ENCODE measurements at regions not wholly inside any gene's neighbourhood (a gene's known extent, or its start where the extent isn't known, plus 50 kb on each side); places are given as distances from the start of the nearest gene placed in this dataset.
"Not testable (repeated sequence)": the region's sequence is repeated elsewhere in the genome, so short reads cannot be mapped to it uniquely, and the experiment has no call there.

DNA sequence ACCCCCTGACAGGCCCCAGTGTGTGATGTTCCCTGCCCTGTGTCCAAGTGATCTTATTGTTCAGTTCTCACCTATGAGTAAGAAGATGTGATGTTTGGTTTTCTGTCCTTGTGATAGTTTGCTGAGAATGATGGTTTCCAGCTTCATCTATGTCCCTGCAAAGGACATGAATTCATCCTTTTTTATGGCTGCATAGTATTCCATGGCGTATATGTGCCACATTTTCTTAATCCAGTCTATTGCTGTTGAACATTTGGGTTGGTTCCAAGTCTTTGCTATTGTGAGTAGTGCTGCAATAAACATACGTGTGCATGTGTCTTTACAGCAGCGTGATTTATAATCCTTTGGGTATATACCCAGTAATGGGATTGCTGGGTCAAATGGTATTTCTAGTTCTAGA lies 156.1 kb downstream of the SEPTIN7 start:
- H3K4me3 ChIP-seq (replicated peaks in 1 of 3; ENCODE audit: insufficient read depth in 1 of 3, low read depth in 1 of 3, low read length in 3 of 3); H2AFZ ChIP-seq (ENCODE audit: low read depth, low read length); POLR2A ChIA-PET; FAIRE-seq; H3K27ac ChIP-seq (ENCODE audit: insufficient read depth, low read depth, low read length); H3K79me2 ChIP-seq (ENCODE audit: control insufficient read depth, insufficient read depth, low read length); DNase-seq (ENCODE audit: low read depth, low spot score); dilution Hi-C loops (cut with MboI; ENCODE audit: extremely low pct_ligation_motif_present, low sequenced_read_pairs); H3K9me1 ChIP-seq (replicated peaks; ENCODE audit: control insufficient read depth, extremely low read depth, insufficient read depth, low read length); H3K9me3 ChIP-seq (replicated peaks; ENCODE audit: control insufficient read depth, insufficient read depth, low read length); H3K27me3 ChIP-seq (ENCODE audit: control insufficient read depth in 2 of 2, insufficient read depth in 2 of 2, low read length in 2 of 2); intact Hi-C loops (cut with micrococcal nuclease); H3K9ac ChIP-seq (replicated peaks; ENCODE audit: extremely low read depth, insufficient read depth, low read length); H4K20me1 ChIP-seq (replicated peaks; ENCODE audit: control insufficient read depth, extremely low read depth, insufficient read depth, low read length); H3K4me2 ChIP-seq (ENCODE audit: insufficient read depth, low read length); H3K4me1 ChIP-seq (ENCODE audit: control insufficient read depth, extremely low read depth, insufficient read depth, low read length); BruUV-seq (replicated peaks); H3K36me3 ChIP-seq (ENCODE audit: control insufficient read depth in 2 of 2, extremely low read depth in 1 of 2, insufficient read depth in 2 of 2, low read length in 2 of 2): not testable (repeated sequence)
- CTCF ChIA-PET: interaction anchor here (1.3 kb wide), 1 partner anchor 14 kb away, joined by 3 read pairs; no protein-coding TSS in a partner anchor

DNA sequence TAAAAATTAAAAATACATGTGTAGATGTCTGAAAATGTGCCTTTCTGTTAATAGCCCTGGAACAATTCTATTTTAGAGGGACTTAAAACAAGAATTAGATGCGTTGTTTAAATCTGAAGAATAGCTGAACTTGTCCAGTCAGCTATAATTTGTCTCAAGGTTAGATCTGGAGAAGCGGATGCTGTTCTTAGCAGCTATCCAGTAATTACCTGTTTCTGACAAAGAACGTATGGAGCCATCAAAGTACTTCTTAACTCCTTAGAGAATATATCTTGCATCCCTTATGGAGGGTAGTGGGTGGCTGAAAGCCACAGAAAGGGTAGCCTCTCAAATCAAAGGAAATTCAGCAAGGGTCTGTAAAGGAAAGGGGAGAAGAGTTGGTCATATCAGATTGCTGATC lies 160.4 kb downstream of the SEPTIN7 start:
- FAIRE-seq; DNase-seq (ENCODE audit: low read depth, low spot score): not testable (repeated sequence)

DNA sequence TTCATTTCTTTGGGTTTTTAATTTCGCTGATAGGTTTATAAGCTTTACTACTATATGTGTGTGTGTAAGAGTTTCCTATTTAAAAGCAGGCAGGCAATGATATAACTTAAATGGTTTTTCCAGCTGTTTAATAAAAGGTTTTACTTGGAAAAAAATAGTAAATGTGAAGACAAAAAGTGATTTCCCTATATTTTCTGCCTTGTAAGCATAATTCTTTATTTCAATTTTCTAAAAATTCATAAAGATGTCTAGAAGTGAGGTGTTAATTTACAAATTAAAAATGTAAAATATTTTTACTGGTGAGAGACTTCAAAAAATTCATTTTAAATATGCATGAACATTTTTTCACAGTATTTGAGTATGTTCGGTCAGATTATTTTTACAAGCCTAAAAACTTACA lies 161.8 kb downstream of the SEPTIN7 start:
- H2AFZ ChIP-seq (ENCODE audit: low read depth, low read length); DNase-seq (ENCODE audit: low read depth, low spot score); BruUV-seq (replicated peaks); FAIRE-seq; H3K4me2 ChIP-seq (ENCODE audit: insufficient read depth, low read length); H3K79me2 ChIP-seq (ENCODE audit: control insufficient read depth, insufficient read depth, low read length); H3K27me3 ChIP-seq (ENCODE audit: control insufficient read depth in 2 of 2, insufficient read depth in 2 of 2, low read length in 2 of 2); intact Hi-C loops (cut with micrococcal nuclease); H3K36me3 ChIP-seq (ENCODE audit: control insufficient read depth in 2 of 2, extremely low read depth in 1 of 2, insufficient read depth in 2 of 2, low read length in 2 of 2); H3K4me3 ChIP-seq (replicated peaks in 1 of 3; ENCODE audit: insufficient read depth in 1 of 3, low read depth in 1 of 3, low read length in 3 of 3); H3K9me1 ChIP-seq (replicated peaks; ENCODE audit: control insufficient read depth, extremely low read depth, insufficient read depth, low read length); H3K27ac ChIP-seq (ENCODE audit: insufficient read depth, low read depth, low read length); POLR2A ChIA-PET; H3K9ac ChIP-seq (replicated peaks; ENCODE audit: extremely low read depth, insufficient read depth, low read length); H3K9me3 ChIP-seq (replicated peaks; ENCODE audit: control insufficient read depth, insufficient read depth, low read length); dilution Hi-C loops (cut with MboI; ENCODE audit: extremely low pct_ligation_motif_present, low sequenced_read_pairs); H4K20me1 ChIP-seq (replicated peaks; ENCODE audit: control insufficient read depth, extremely low read depth, insufficient read depth, low read length); H3K4me1 ChIP-seq (ENCODE audit: control insufficient read depth, extremely low read depth, insufficient read depth, low read length): not testable (repeated sequence)
- CTCF ChIA-PET: interaction anchor here (1.2 kb wide), 1 partner anchor 9 kb away, joined by 3 read pairs; no protein-coding TSS in a partner anchor

More for the DNA sequence above, 160.4 kb downstream of the SEPTIN7 start:
- H3K79me2 ChIP-seq (ENCODE audit: control insufficient read depth, insufficient read depth, low read length); dilution Hi-C loops (cut with MboI; ENCODE audit: extremely low pct_ligation_motif_present, low sequenced_read_pairs); POLR2A ChIA-PET; H3K9ac ChIP-seq (replicated peaks; ENCODE audit: extremely low read depth, insufficient read depth, low read length); H2AFZ ChIP-seq (ENCODE audit: low read depth, low read length); H3K36me3 ChIP-seq (ENCODE audit: control insufficient read depth in 2 of 2, extremely low read depth in 1 of 2, insufficient read depth in 2 of 2, low read length in 2 of 2); intact Hi-C loops (cut with micrococcal nuclease); CTCF ChIA-PET; H3K9me3 ChIP-seq (replicated peaks; ENCODE audit: control insufficient read depth, insufficient read depth, low read length); H3K4me1 ChIP-seq (ENCODE audit: control insufficient read depth, extremely low read depth, insufficient read depth, low read length); BruUV-seq (replicated peaks); H3K4me2 ChIP-seq (ENCODE audit: insufficient read depth, low read length); H3K4me3 ChIP-seq (replicated peaks in 1 of 3; ENCODE audit: insufficient read depth in 1 of 3, low read depth in 1 of 3, low read length in 3 of 3); H3K9me1 ChIP-seq (replicated peaks; ENCODE audit: control insufficient read depth, extremely low read depth, insufficient read depth, low read length); H3K27me3 ChIP-seq (ENCODE audit: control insufficient read depth in 2 of 2, insufficient read depth in 2 of 2, low read length in 2 of 2); H4K20me1 ChIP-seq (replicated peaks; ENCODE audit: control insufficient read depth, extremely low read depth, insufficient read depth, low read length); H3K27ac ChIP-seq (ENCODE audit: insufficient read depth, low read depth, low read length): not testable (repeated sequence)

Measured in endothelial cell of umbilical vein (primary cell).